Gastrocnemius medialis (tissue), 4 donors: ENCODE measurements at regions not wholly inside any gene's neighbourhood (a gene's known extent, or its start where the extent isn't known, plus 50 kb on each side); places are given as distances from the start of the nearest gene placed in this dataset.

Experiments
- ATAC-seq, 2 donors: fragments of 150-250 bp; one replicate each; pipeline ENCODE4 v1.9.1; 2016
- DNase-seq, 2 donors: peaks; one replicate each; pipeline ENCODE4 v3.0.0-alpha.2; 2019
- H3K27ac ChIP-seq, 4 donors: fragments of 200-600 bp; sonication (generic); 1 replicate in 1 of 4; 2 replicates in 3 of 4; pipeline ENCODE4 v1.5.1; 2016 to 2018; ENCODE audit warnings: mild to moderate bottlenecking in 2 of 4, moderate library complexity in 1 of 4
- H3K27me3 ChIP-seq, 3 donors: fragments of 200-600 bp; sonication (generic) in 2 of 3; 1 replicate in 1 of 3; 2 replicates in 2 of 3; pipeline versions ENCODE4 v1.5.1 to v1.6.0; 2016 to 2019; ENCODE audit warnings: mild to moderate bottlenecking in 1 of 3, moderate library complexity in 1 of 3
- H3K36me3 ChIP-seq, 2 donors: fragments of 200-600 bp; sonication (generic) in 1 of 2; one replicate each; pipeline ENCODE4 v1.5.1; 2017 to 2018
- H3K4me1 ChIP-seq, 2 donors: fragments of 200-600 bp; sonication (generic) in 1 of 2; one replicate each; pipeline ENCODE4 v1.5.1; 2016 to 2017; ENCODE audit warnings: mild to moderate bottlenecking in 2 of 2
- H3K4me3 ChIP-seq, 4 donors: fragments of 200-600 bp; sonication (generic) in 3 of 4; 1 replicate in 1 of 4; 2 replicates in 3 of 4; pipeline ENCODE4 v1.5.1; 2016 to 2019; ENCODE audit warnings: mild to moderate bottlenecking in 2 of 4
- H3K9me3 ChIP-seq, 3 donors: fragments of 200-600 bp; sonication (generic) in 2 of 3; 1 replicate in 1 of 3; 2 replicates in 2 of 3; pipeline ENCODE4 v1.5.1; 2016 to 2019
- POLR2A ChIP-seq, 2 donors: fragments of 450-650 bp; IDR thresholded peaks; one replicate each; pipeline ENCODE4 v1.6.1; 2017; ENCODE audit warnings: antibody characterized with exemption in 2 of 2, mild to moderate bottlenecking in 2 of 2, moderate library complexity in 2 of 2
- in situ Hi-C, 4 donors: fragments of 200-750 bp; cut with MboI; loops; one replicate each; pipeline versions ENCODE4 v1.15.0 to v1.8.0; 2017; ENCODE audit warnings: low sequenced_read_pairs in 4 of 4
- intact Hi-C: fragments of 100-400 bp; cut with DNase I; formaldehyde crosslinking; loops from one replicate; pipeline ENCODE4 v1.15.1; 2023; ENCODE audit warnings: low total_unique reads
- TF ChIP-seq, protein P1 (sequence below), 5 experiments: fragments of 450-650 bp in 3 of 5; fragments of 200-600 bp in 2 of 5; sonication (generic) in 2 of 5; IDR thresholded peaks in 4 of 5; conservative IDR thresholded peaks in 1 of 5; 1 replicate in 4 of 5; 2 replicates in 1 of 5; pipeline ENCODE4 v1.5.1; 2016 to 2019; ENCODE audit warnings: antibody characterized with exemption in 5 of 5, mild to moderate bottlenecking in 3 of 5, moderate library complexity in 3 of 5

DNA sequence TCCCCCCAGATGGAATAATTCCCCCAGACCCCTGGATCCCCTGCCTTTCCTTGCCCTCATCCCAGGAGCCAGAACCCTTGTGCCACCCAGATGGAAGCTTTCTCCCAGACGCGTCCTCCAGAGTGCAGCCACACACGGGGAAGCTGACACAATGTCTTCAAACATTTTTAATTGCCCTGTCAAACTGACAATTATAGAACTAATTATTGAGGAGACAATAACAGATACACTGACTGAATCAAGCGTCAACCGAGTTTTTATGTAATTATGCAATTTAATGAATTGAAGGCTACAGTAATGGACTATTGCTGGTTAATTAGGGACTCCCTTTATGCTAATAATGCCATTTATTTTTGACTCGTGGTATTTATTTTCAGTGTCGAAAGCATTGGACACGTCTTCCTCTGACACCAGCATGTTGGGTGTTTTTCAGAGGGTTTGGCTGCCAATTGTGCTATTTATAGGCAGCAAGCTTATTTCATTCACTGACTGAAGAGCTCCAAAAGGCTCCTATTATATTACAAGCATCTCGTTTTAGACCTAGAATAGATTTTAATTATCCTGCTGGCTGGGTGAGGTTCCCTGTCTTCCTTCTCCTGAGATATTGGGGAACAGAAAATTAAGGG is 298.2 kb upstream of the C16orf82 start:
- in situ Hi-C loops: no loop called here
- no peak for TF ChIP-seq POLR2A (IDR thresholded peaks at IDR 0.05)
- TF ChIP-seq, protein P1, sequence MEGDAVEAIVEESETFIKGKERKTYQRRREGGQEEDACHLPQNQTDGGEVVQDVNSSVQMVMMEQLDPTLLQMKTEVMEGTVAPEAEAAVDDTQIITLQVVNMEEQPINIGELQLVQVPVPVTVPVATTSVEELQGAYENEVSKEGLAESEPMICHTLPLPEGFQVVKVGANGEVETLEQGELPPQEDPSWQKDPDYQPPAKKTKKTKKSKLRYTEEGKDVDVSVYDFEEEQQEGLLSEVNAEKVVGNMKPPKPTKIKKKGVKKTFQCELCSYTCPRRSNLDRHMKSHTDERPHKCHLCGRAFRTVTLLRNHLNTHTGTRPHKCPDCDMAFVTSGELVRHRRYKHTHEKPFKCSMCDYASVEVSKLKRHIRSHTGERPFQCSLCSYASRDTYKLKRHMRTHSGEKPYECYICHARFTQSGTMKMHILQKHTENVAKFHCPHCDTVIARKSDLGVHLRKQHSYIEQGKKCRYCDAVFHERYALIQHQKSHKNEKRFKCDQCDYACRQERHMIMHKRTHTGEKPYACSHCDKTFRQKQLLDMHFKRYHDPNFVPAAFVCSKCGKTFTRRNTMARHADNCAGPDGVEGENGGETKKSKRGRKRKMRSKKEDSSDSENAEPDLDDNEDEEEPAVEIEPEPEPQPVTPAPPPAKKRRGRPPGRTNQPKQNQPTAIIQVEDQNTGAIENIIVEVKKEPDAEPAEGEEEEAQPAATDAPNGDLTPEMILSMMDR (IDR thresholded peaks at IDR 0.05 in 4 of 5, conservative IDR thresholded peaks at IDR 0.05 in 1 of 5): no peak
- Histone ChIP-seq H3K27me3 (no peaks in the 10 kb centered on the region), H3K9me3 (no peaks in the 10 kb centered on the region), H3K4me3 (no peak overlapping the region), H3K4me1 (no peaks in the 10 kb centered on the region), H3K27ac (no peak overlapping the region), H3K36me3 (no peaks in the 10 kb centered on the region)
- no peak for DNase-seq
- no peak for ATAC-seq
- intact Hi-C loops: no loop called here

DNA sequence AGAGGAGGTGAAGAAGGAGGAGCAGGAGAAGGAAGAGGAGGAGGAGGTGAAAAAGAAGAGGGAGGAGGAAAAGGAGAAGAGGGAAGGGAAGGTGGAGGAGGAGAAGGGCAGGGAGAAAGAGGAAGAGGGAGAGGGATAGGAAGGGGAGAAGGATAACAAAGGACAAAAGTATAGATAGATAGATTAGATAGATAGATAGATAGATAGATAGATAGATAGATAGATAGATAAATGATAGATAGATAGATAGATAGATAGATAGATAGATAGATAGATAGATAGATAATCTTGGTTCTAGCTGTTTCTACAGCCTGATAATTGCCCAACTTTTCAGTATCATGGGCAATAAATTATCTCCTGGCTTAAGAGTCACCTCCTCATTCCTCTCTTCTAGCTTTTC is 296.2 kb upstream of the C16orf82 start:
- Histone ChIP-seq H3K9me3 (no peaks in the 10 kb centered on the region), H3K36me3 (no peaks in the 10 kb centered on the region), H3K4me3 (no peak overlapping the region), H3K27me3 (no peaks in the 10 kb centered on the region), H3K27ac (no peak overlapping the region), H3K4me1 (no peaks in the 10 kb centered on the region)
- ATAC-seq (no peak), DNase-seq (no peak)
- TF ChIP-seq, protein P1 (IDR thresholded peaks at IDR 0.05 in 4 of 5, conservative IDR thresholded peaks at IDR 0.05 in 1 of 5): no peak
- TF ChIP-seq POLR2A (IDR thresholded peaks at IDR 0.05): no peak
- intact Hi-C loops (no loop called here), in situ Hi-C loops (no loop called here)

DNA sequence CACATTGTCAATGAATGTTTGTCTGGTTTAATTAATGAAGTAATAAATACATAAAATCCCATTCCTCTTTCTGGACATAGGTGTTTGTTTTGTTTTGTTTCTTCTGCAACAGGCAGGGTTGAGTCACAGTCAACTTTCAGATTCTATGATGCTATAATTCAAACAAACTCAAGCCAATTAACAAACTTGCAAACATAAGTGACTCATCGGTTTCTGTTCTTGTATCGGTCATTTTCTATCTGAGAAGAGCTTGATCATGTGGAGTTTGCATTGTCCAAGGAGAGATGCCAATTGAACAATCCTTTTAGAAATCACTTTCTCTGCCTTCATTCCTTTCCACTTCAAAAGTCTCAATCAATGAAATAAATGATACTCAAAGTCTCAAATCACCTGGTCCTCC is 294.2 kb upstream of the C16orf82 start:
- H3K36me3 ChIP-seq: no peaks in the 10 kb centered on the region
- TF ChIP-seq, protein P1 (IDR thresholded peaks at IDR 0.05 in 4 of 5, conservative IDR thresholded peaks at IDR 0.05 in 1 of 5): no peak
- no peak for TF ChIP-seq POLR2A (IDR thresholded peaks at IDR 0.05)
- H3K9me3 ChIP-seq: no peaks in the 10 kb centered on the region
- in situ Hi-C loops: no loop called here
- no peak overlapping the region for H3K27ac ChIP-seq
- H3K4me1 ChIP-seq: no peaks in the 10 kb centered on the region
- intact Hi-C loops: no loop called here
- H3K27me3 ChIP-seq: no peaks in the 10 kb centered on the region
- no peak for DNase-seq
- ATAC-seq: no peak
- H3K4me3 ChIP-seq: no peak overlapping the region

DNA sequence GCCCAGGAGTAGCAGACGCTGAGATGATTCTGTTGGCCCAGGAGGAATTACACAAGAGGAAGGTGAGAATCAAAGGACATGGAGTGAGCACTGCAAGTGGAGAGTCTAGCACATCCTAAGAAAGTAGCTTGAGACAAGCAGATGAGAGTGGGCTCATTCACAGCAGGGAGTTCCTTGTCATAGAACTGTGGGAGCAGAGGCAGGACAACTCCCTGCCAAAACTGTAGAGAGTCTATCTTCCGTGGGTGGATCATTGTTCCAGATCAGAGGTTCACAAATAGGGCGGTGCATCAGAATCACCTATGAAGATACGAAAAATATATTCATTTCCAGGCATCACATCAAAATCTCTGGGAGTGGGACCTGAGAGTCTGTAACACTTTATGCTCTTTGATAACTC is 288.9 kb upstream of the C16orf82 start:
- in situ Hi-C loops (no loop called here), intact Hi-C loops (no loop called here)
- Histone ChIP-seq H3K4me1 (no peaks in the 10 kb centered on the region), H3K36me3 (no peaks in the 10 kb centered on the region), H3K27me3 (no peaks in the 10 kb centered on the region), H3K27ac (no peak overlapping the region), H3K4me3 (no peak overlapping the region), H3K9me3 (no peaks in the 10 kb centered on the region)
- DNase-seq (no peak), ATAC-seq (no peak)
- TF ChIP-seq, protein P1 (IDR thresholded peaks at IDR 0.05 in 4 of 5, conservative IDR thresholded peaks at IDR 0.05 in 1 of 5): no peak
- TF ChIP-seq POLR2A (IDR thresholded peaks at IDR 0.05): no peak

DNA sequence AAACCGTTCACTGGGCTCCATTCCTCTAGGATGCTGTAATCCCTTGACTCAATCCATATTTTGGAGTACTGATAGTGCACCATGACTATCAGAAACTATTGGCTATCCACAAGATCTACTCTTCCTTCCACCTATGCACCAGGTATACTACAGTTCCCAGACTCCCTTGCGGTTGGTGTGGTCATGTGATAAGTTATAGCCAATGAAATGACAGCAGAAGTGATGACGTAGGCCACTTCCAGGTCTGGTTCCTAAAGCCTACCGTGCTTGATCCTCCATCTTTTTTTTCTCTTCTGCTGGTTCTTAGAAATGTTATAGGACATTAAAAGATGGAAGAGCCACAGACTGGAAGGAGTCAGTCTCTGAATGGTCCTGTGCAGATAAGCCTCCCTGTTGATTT is 278.8 kb upstream of the C16orf82 start:
- no peak overlapping the region for H3K27ac ChIP-seq
- no peaks in the 10 kb centered on the region for H3K27me3 ChIP-seq
- DNase-seq (no peak), ATAC-seq (no peak)
- H3K4me3 ChIP-seq: no peak overlapping the region
- no peak for TF ChIP-seq POLR2A (IDR thresholded peaks at IDR 0.05)
- TF ChIP-seq, protein P1 (IDR thresholded peaks at IDR 0.05 in 4 of 5, conservative IDR thresholded peaks at IDR 0.05 in 1 of 5): no peak
- no peaks in the 10 kb centered on the region for H3K4me1 ChIP-seq
- H3K9me3 ChIP-seq: no peaks in the 10 kb centered on the region
- H3K36me3 ChIP-seq: no peaks in the 10 kb centered on the region
- intact Hi-C loops (no loop called here), in situ Hi-C loops (no loop called here)
